T-helper 9 cell (primary cell): ENCODE measurements at regions not wholly inside any gene's neighbourhood (a gene's known extent, or its start where the extent isn't known, plus 50 kb on each side); places are given as distances from the start of the nearest gene placed in this dataset.
"Not testable (repeated sequence)": the region's sequence is repeated elsewhere in the genome, so short reads cannot be mapped to it uniquely, and the experiment has no call there.

Experiments used
- DNase-seq: peaks from one replicate; pipeline ENCODE4 v3.0.0-alpha.2; 2020

- no peak for DNase-seq
These were observed 219.9 kb upstream of the NECTIN3 start for GRCh38 chr3:110851736-110852135.

GRCh38 chr3:110855207-110855606 is 216.4 kb upstream of the NECTIN3 start:
- DNase-seq, result no peak

- no peak for DNase-seq
These were observed 214.7 kb upstream of the NECTIN3 start for GRCh38 chr3:110856916-110857315.

- no peak for DNase-seq
These were observed 213.1 kb upstream of the NECTIN3 start for GRCh38 chr3:110858549-110858948.

GRCh38 chr3:110859336-110859735 is 212.3 kb upstream of the NECTIN3 start:
- DNase-seq, result no peak

GRCh38 chr3:110859993-110860392 is 211.6 kb upstream of the NECTIN3 start:
- no peak for DNase-seq

GRCh38 chr3:110865934-110866333 is 205.7 kb upstream of the NECTIN3 start:
- DNase-seq, result no peak

- DNase-seq, result no peak
These were observed 203.5 kb upstream of the NECTIN3 start for GRCh38 chr3:110868106-110868505.

- DNase-seq, result no peak
These were observed 201.9 kb upstream of the NECTIN3 start for GRCh38 chr3:110869736-110870135.

GRCh38 chr3:110871869-110872268 is 199.7 kb upstream of the NECTIN3 start:
- DNase-seq, result no peak

- no peak for DNase-seq
These were observed 192.9 kb upstream of the NECTIN3 start for GRCh38 chr3:110878692-110879091.

- DNase-seq, result no peak
These were observed 190.5 kb upstream of the NECTIN3 start for GRCh38 chr3:110881069-110881468.

- no peak for DNase-seq
These were observed 185.3 kb upstream of the NECTIN3 start for GRCh38 chr3:110886222-110886893.

GRCh38 chr3:110887176-110887575 is 184.4 kb upstream of the NECTIN3 start:
- DNase-seq, result no peak

- DNase-seq, result not testable (repeated sequence)
These were observed 182.8 kb upstream of the NECTIN3 start for GRCh38 chr3:110888625-110889375.

GRCh38 chr3:110889376-110889699 is 182.3 kb upstream of the NECTIN3 start:
- not testable (repeated sequence) for DNase-seq

GRCh38 chr3:110894574-110894973 is 177.0 kb upstream of the NECTIN3 start:
- DNase-seq, result no peak

- DNase-seq, result no peak
These were observed 176.6 kb upstream of the NECTIN3 start for GRCh38 chr3:110895054-110895453.

- no peak for DNase-seq
These were observed 174.6 kb upstream of the NECTIN3 start for GRCh38 chr3:110897046-110897445.

- DNase-seq, result no peak
These were observed 171.0 kb upstream of the NECTIN3 start for GRCh38 chr3:110900576-110900975.

- DNase-seq, result no peak
These were observed 170.1 kb upstream of the NECTIN3 start for GRCh38 chr3:110901536-110901935.

GRCh38 chr3:110902453-110903085 is 169.0 kb upstream of the NECTIN3 start:
- DNase-seq, result no peak

- DNase-seq, result no peak
These were observed 167.7 kb upstream of the NECTIN3 start for GRCh38 chr3:110903771-110904519.
